IMR-90 (cell line): ENCODE measurements at regions not wholly inside any gene's neighbourhood (a gene's known extent, or its start where the extent isn't known, plus 50 kb on each side); places are given as distances from the start of the nearest gene placed in this dataset.

Experiments used
- ATAC-seq: fragments of 200-7000 bp; cut with Tn5 transposase; 2 replicates; pipeline ENCODE4 v1.9.1; 2020; ENCODE audit warnings: low read depth, mild to moderate bottlenecking, moderate library complexity
- BruUV-seq: library from RNA; stranded (reverse); fragments of 400-500 nt; replicated peaks from 2 replicates; lab custom pipeline; 2021; lab: Mats Ljungman, UMichigan
- CTCF ChIA-PET: fragments of 300-600 bp; formaldehyde crosslinking; extraction: SDS; loops from one replicate; lab custom pipeline; 2021; ENCODE audit warnings: antibody characterized with exemption; lab: Yijun Ruan, JAX
- POLR2A ChIA-PET: fragments of 300-600 bp; sonication (Branson Sonifier 250); formaldehyde crosslinking; loops from one replicate; lab custom pipeline; 2022; ENCODE audit warnings: antibody characterized with exemption; ENCODE audit not compliant: unreplicated experiment; lab: Charles Lee
- DNase-seq: peaks from one replicate; pipeline ENCODE4 v3.0.0; 2013
- H2AFZ ChIP-seq: replicated peaks from 2 replicates; pipeline ENCODE3; 2013; ENCODE audit warnings: low read length, mild to moderate bottlenecking; ENCODE audit not compliant: poor library complexity
- H2AK5ac ChIP-seq: 2 replicates; pipeline ENCODE4 v1.6.1; 2013; ENCODE audit warnings: low read depth, low read length, inconsistent platforms
- H2AK9ac ChIP-seq: replicated peaks from 2 replicates; pipeline ENCODE3; 2013; ENCODE audit warnings: mild to moderate bottlenecking, low read depth, low read length, moderate library complexity; ENCODE audit not compliant: poor library complexity
- H2BK120ac ChIP-seq: 2 replicates; pipeline ENCODE4 v1.6.1; 2013; ENCODE audit warnings: low read depth, low read length, inconsistent platforms
- H2BK15ac ChIP-seq: 3 replicates; pipeline ENCODE4 v1.6.1; 2013; ENCODE audit warnings: low read depth, low read length, inconsistent platforms
- H2BK20ac ChIP-seq: 2 replicates; pipeline ENCODE4 v1.6.1; 2013; ENCODE audit warnings: low read depth, mild to moderate bottlenecking, inconsistent platforms, low read length, moderate library complexity
- H2BK5ac ChIP-seq: 2 replicates; pipeline ENCODE4 v1.6.1; 2013; ENCODE audit warnings: mild to moderate bottlenecking, low read depth, low read length, inconsistent platforms; ENCODE audit not compliant: poor library complexity, severe bottlenecking
- H3K14ac ChIP-seq: replicated peaks from 2 replicates; pipeline ENCODE4 v1.6.1; 2013; ENCODE audit warnings: low read depth, low read length, inconsistent platforms
- H3K18ac ChIP-seq: 2 replicates; pipeline ENCODE4 v1.6.1; 2013; ENCODE audit warnings: low read depth, low read length, control low read depth
- H3K23ac ChIP-seq: 2 replicates; pipeline ENCODE4 v1.6.1; 2013; ENCODE audit warnings: low read depth, low read length, inconsistent platforms
- H3K27ac ChIP-seq: 2 replicates; pipeline ENCODE4 v1.5.1; 2013; ENCODE audit warnings: mild to moderate bottlenecking, control low read depth, low read length; ENCODE audit not compliant: insufficient read depth
- H3K27me3 ChIP-seq: 2 replicates; pipeline ENCODE4 v1.6.1; 2013; ENCODE audit warnings: low read length; ENCODE audit not compliant: control insufficient read depth, insufficient read depth
- H3K36me3 ChIP-seq: 2 replicates; pipeline ENCODE4 v1.6.1; 2013; ENCODE audit warnings: low read length, mixed read lengths; ENCODE audit not compliant: control insufficient read depth, insufficient read depth
- H3K4ac ChIP-seq: 2 replicates; pipeline ENCODE4 v1.6.1; 2013; ENCODE audit warnings: low read depth, low read length, inconsistent platforms
- H3K4me1 ChIP-seq: 2 replicates; pipeline ENCODE4 v1.6.1; 2013; ENCODE audit warnings: low read length, mixed read lengths; ENCODE audit not compliant: control insufficient read depth, insufficient read depth
- H3K4me2 ChIP-seq: 2 replicates; pipeline ENCODE4 v1.6.1; 2013; ENCODE audit warnings: low read depth, mild to moderate bottlenecking, control low read depth, low read length, moderate library complexity
- H3K4me3 ChIP-seq: 2 replicates; pipeline ENCODE4 v1.5.1; 2013; ENCODE audit warnings: low read depth, mild to moderate bottlenecking, control low read depth, low read length, moderate library complexity; ENCODE audit not compliant: insufficient read depth
- H3K56ac ChIP-seq: 2 replicates; pipeline ENCODE4 v1.6.1; 2013; ENCODE audit warnings: low read length, inconsistent platforms; ENCODE audit not compliant: insufficient read depth; ENCODE audit errors: extremely low read depth
- H3K79me1 ChIP-seq, 2 experiments: 2 replicates each; pipeline ENCODE4 v1.6.1; 2013; ENCODE audit warnings: low read length in 2 of 2, inconsistent platforms in 1 of 2, low read depth in 1 of 2
- H3K9ac ChIP-seq: 2 replicates; pipeline ENCODE4 v1.6.1; 2013; ENCODE audit warnings: low read depth, low read length, control low read depth
- H3K9me1 ChIP-seq: 2 replicates; pipeline ENCODE4 v1.6.1; 2013; ENCODE audit warnings: low read length, inconsistent platforms; ENCODE audit not compliant: insufficient read depth
- H3K9me3 ChIP-seq: 2 replicates; pipeline ENCODE4 v1.6.1; 2013; ENCODE audit warnings: low read length; ENCODE audit not compliant: control insufficient read depth, insufficient read depth
- H4K20me1 ChIP-seq: 2 replicates; pipeline ENCODE4 v1.6.1; 2013; ENCODE audit warnings: low read length, inconsistent platforms; ENCODE audit not compliant: insufficient read depth
- H4K5ac ChIP-seq: 2 replicates; pipeline ENCODE4 v1.6.1; 2013; ENCODE audit warnings: mild to moderate bottlenecking, low read depth, low read length, control low read depth
- H4K8ac ChIP-seq, 2 experiments: 2 replicates each; pipeline ENCODE4 v1.6.1; 2013; ENCODE audit warnings: low read depth in 2 of 2, low read length in 2 of 2, control low read depth in 1 of 2, inconsistent platforms in 1 of 2
- H4K91ac ChIP-seq: 2 replicates; pipeline ENCODE4 v1.6.1; 2013; ENCODE audit warnings: low read depth, low read length, inconsistent platforms; ENCODE audit not compliant: insufficient read depth
- CTCF ChIP-seq: conservative IDR thresholded peaks from 2 replicates; pipeline ENCODE4 v1.5.1; 2012; ENCODE audit warnings: mild to moderate bottlenecking, low read depth, low read length, improper control_type of control experiment
- ELK1 ChIP-seq: fragments of 150-350 bp; IDR thresholded peaks from 2 replicates; pipeline ENCODE4 v1.6.1; 2016; ENCODE audit warnings: low read depth, mild to moderate bottlenecking, low read length, moderate library complexity, borderline replicate concordance
- RAD21 ChIP-seq: IDR thresholded peaks from 2 replicates; pipeline ENCODE4 v1.6.1; 2012; ENCODE audit warnings: low read length, improper control_type of control experiment
- dilution Hi-C: fragments of 300-500 bp; cut with HindIII; formaldehyde crosslinking; loops from one replicate; pipeline ENCODE4 v1.14.3; 2018; ENCODE audit warnings: low sequenced_read_pairs; ENCODE audit not compliant: unreplicated experiment
- in situ Hi-C: fragments of 300-500 bp; cut with MboI; formaldehyde crosslinking; loops from 3 replicates; pipeline ENCODE4 v1.14.3; 2019; ENCODE audit warnings: low sequenced_read_pairs, inconsistent platforms, mixed read lengths
- intact Hi-C: fragments of 100-400 bp; cut with micrococcal nuclease; formaldehyde crosslinking; loops from 2 replicates; pipeline ENCODE4 v1.10.0; 2022

GRCh38 chr2:19769513-19769912 lies 132.3 kb downstream of the TTC32 start:
- ChIA-PET POLR2A (no interaction called here), CTCF (no interaction called here)
- no peak overlapping the region for H2BK15ac ChIP-seq
- H3K56ac ChIP-seq = no peak overlapping the region
- no peaks in the 10 kb centered on the region for H3K79me1 ChIP-seq
- BruUV-seq = no TSS peak
- no peak overlapping the region for H2BK120ac ChIP-seq
- H3K4me1 ChIP-seq = peaks cover 16% of the 10 kb centered on the region
- no peak overlapping the region for H3K4me3 ChIP-seq
- H3K27me3 ChIP-seq = no peaks in the 10 kb centered on the region
- no peaks in the 10 kb centered on the region for H3K36me3 ChIP-seq
- intact Hi-C loops (loop anchor here (1.0 kb wide), 1 partner anchor 94 kb away; no protein-coding TSS in a partner anchor), in situ Hi-C loops (no loop called here), dilution Hi-C loops (no loop called here)
- no peak for ATAC-seq
- H4K20me1 ChIP-seq = no peaks in the 10 kb centered on the region
- peak; percentile 20 for DNase-seq
- peak; percentile 24; the same call in 1 of the 2 replicates for TF ChIP-seq RAD21
- no peak for TF ChIP-seq ELK1
- peak; percentile 28; the same call in 1 of the 2 replicates for TF ChIP-seq CTCF
- H3K4ac ChIP-seq = no peak overlapping the region
- no peak overlapping the region for H2BK20ac ChIP-seq
- H2AFZ ChIP-seq = no peak overlapping the region
- no peak overlapping the region for H2BK5ac ChIP-seq
- H3K9ac ChIP-seq = no peak overlapping the region
- H3K4me2 ChIP-seq = no peak overlapping the region
- no peaks in the 10 kb centered on the region for H3K9me3 ChIP-seq
- no peak overlapping the region for H2AK9ac ChIP-seq
- H4K5ac ChIP-seq = no peak overlapping the region
- no peak overlapping the region for H3K14ac ChIP-seq
- peaks cover 5% of the 10 kb centered on the region; the same call in 1 of the 2 replicates for H3K9me1 ChIP-seq
- no peak overlapping the region for H3K18ac ChIP-seq
- H3K27ac ChIP-seq = no peak overlapping the region
- no peak overlapping the region for H4K91ac ChIP-seq
- H3K23ac ChIP-seq = no peak overlapping the region
- no peak overlapping the region for H4K8ac ChIP-seq
- H2AK5ac ChIP-seq = no peak overlapping the region
